Memory B cell (primary cell): ENCODE measurements at regions not wholly inside any gene's neighbourhood (a gene's known extent, or its start where the extent isn't known, plus 50 kb on each side); places are given as distances from the start of the nearest gene placed in this dataset.
"Not testable (repeated sequence)": the region's sequence is repeated elsewhere in the genome, so short reads cannot be mapped to it uniquely, and the experiment has no call there.

Source experiments
- ATAC-seq: fragments of 150-1000 bp; cut with Tn5 transposase; 2 replicates; pipeline ENCODE4 v1.10.0; 2021; ENCODE audit warnings: low read depth, mild to moderate bottlenecking, moderate library complexity
- DNase-seq, 2 donors: peaks; one replicate each; pipeline ENCODE4 v3.0.0; 2022; ENCODE audit warnings: low spot score in 2 of 2
- H3K27ac Mint-ChIP-seq: one replicate; pipeline ENCODE4 v1.8.0; 2022; ENCODE audit warnings: mild to moderate bottlenecking, moderate library complexity, mixed read lengths
- H3K27me3 Mint-ChIP-seq: one replicate; pipeline ENCODE4 v1.8.0; 2022; ENCODE audit warnings: mixed read lengths
- H3K36me3 Mint-ChIP-seq: one replicate; pipeline ENCODE4 v1.8.0; 2022; ENCODE audit warnings: mild to moderate bottlenecking, mixed read lengths
- H3K4me1 Mint-ChIP-seq: one replicate; pipeline ENCODE4 v1.8.0; 2022; ENCODE audit warnings: mixed read lengths
- H3K4me3 Mint-ChIP-seq: one replicate; pipeline ENCODE4 v1.8.0; 2022; ENCODE audit warnings: mild to moderate bottlenecking, moderate library complexity, mixed read lengths
- H3K9me3 Mint-ChIP-seq: one replicate; pipeline ENCODE4 v1.8.0; 2022; ENCODE audit warnings: mixed read lengths

GRCh38 chr3:176183181-176183580 is 1014.1 kb downstream of the TBL1XR1 start:
- DNase-seq, result no peak
- ATAC-seq, result no peak
- no peaks in the 10 kb centered on the region for H3K27me3 Mint-ChIP-seq
- H3K27ac Mint-ChIP-seq, result no peak overlapping the region
- peaks cover 2% of the 10 kb centered on the region for H3K9me3 Mint-ChIP-seq
- no peak overlapping the region for H3K4me3 Mint-ChIP-seq
- no peaks in the 10 kb centered on the region for H3K36me3 Mint-ChIP-seq
- H3K4me1 Mint-ChIP-seq, result no peaks in the 10 kb centered on the region

DNA sequence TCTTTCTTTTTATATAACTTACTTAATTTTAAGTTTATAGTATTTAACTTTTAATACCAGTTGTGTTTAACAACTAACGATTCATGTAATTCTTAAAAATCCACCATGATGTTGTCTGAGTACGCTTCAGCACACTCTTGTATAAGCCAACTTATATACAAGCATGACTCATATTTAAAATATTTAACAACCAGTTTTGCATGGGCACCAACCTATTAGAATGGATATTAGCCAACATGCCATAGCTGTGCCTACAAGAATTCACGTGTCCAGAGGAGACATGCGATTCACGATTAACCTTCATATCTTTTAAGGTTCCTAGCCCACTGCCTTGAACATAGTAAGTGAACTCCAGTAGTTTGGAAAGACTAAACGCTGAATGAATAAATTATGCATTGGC is 1023.2 kb downstream of the TBL1XR1 start:
- peaks cover 3% of the 10 kb centered on the region for H3K9me3 Mint-ChIP-seq
- H3K4me1 Mint-ChIP-seq, result no peaks in the 10 kb centered on the region
- H3K36me3 Mint-ChIP-seq, result no peaks in the 10 kb centered on the region
- no peak overlapping the region for H3K4me3 Mint-ChIP-seq
- ATAC-seq, result no peak
- DNase-seq, result no peak
- no peaks in the 10 kb centered on the region for H3K27me3 Mint-ChIP-seq
- no peak overlapping the region for H3K27ac Mint-ChIP-seq

DNA sequence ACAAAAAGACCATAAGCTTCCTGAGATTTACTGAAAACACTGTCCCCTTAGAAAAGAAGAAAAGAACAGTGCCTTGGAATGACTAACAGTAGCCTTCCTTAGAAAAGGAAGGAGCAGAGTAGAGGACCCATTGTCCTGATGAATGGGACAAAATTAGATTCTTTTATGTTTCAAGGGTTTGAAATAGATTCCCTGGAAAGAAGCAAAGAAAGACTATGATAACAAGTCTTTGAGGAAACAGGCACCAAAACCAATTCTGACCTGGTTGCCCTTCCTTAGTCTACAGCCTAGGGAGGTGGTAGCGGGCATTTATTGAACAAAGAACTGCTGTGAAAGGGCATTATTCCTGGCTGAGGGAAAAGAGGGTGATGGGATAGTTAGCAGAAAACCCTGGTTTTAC is 1024.8 kb downstream of the TBL1XR1 start:
- Mint-ChIP-seq H3K27ac (no peak overlapping the region), H3K27me3 (no peaks in the 10 kb centered on the region), H3K36me3 (no peaks in the 10 kb centered on the region), H3K9me3 (peaks cover 3% of the 10 kb centered on the region), H3K4me3 (no peak overlapping the region), H3K4me1 (no peaks in the 10 kb centered on the region)
- ATAC-seq, result no peak
- no peak for DNase-seq

DNA sequence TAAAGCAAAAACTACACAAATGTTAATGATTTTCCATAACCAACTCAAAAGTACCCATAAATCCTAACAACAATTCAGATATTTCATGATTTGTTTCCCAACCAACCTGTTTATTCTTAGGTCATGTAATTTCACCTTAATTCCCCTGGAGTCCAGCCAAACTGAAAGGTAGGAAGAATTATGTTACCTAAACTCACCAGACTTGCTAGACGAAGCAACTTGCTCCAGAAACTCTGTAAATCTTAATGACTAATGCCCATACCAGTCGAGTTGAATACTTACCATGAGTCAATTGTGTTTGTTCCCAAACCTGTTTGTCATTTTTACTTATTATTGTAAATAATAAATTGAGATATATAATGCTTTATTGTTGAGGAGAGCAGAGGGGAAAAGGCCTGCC is 1030.0 kb downstream of the TBL1XR1 start:
- Mint-ChIP-seq H3K4me3 (no peak overlapping the region), H3K9me3 (peaks cover 3% of the 10 kb centered on the region), H3K4me1 (no peaks in the 10 kb centered on the region), H3K27ac (no peak overlapping the region), H3K36me3 (no peaks in the 10 kb centered on the region), H3K27me3 (no peaks in the 10 kb centered on the region)
- DNase-seq, result no peak
- ATAC-seq, result no peak

DNA sequence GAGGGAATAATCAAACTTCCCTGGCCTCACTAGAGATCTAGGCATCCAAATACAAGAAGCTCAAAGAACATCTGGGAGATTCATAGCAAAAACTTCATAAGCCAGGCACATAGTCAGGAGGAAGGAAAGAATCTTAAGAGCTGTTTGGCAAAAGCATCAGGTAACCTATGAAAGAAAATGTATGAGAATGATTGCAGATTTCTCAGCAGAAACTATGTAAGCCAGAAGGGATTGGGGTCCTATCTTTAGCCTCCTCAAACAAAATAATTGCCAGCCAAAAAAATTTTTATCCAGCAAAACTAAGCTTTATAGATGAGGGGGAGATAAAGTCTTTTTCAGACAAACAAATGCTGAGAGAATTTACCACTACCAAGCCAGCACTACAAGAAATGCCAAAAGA is 1036.3 kb downstream of the TBL1XR1 start:
- ATAC-seq, result no peak
- Mint-ChIP-seq H3K4me1 (no peaks in the 10 kb centered on the region), H3K36me3 (no peaks in the 10 kb centered on the region), H3K4me3 (no peak overlapping the region), H3K27me3 (no peaks in the 10 kb centered on the region), H3K9me3 (no peaks in the 10 kb centered on the region), H3K27ac (no peak overlapping the region)
- no peak for DNase-seq

- Mint-ChIP-seq H3K4me1 (no peaks in the 10 kb centered on the region), H3K9me3 (no peaks in the 10 kb centered on the region), H3K27me3 (no peaks in the 10 kb centered on the region), H3K36me3 (no peaks in the 10 kb centered on the region), H3K4me3 (no peak overlapping the region), H3K27ac (no peak overlapping the region)
- no peak for DNase-seq
- no peak for ATAC-seq
Measured at GRCh38 chr3:176159796-176160195, 1037.5 kb downstream of the TBL1XR1 start.

DNA sequence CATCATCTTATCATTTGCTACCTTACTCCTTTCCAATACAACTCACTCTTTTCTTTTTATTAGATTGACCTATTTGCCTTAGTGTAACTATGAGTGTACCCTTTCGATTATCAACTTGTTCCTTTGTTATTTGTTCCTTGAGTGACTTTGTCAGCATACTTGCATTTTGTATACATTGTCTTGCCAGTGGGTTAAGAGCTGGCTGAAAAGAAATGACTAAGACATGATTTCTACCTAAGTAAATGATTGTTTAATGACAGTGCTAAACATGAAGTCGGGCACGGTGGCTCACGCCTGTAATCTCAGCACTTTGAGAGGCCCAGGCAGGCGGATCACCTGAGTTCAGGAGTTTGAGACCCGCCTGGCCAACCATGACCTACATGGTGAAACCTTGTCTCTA is 1042.3 kb downstream of the TBL1XR1 start:
- ATAC-seq (no peak), DNase-seq (no peak)
- Mint-ChIP-seq H3K27ac (no peak overlapping the region), H3K9me3 (no peaks in the 10 kb centered on the region), H3K4me3 (no peak overlapping the region), H3K36me3 (no peaks in the 10 kb centered on the region), H3K27me3 (no peaks in the 10 kb centered on the region), H3K4me1 (no peaks in the 10 kb centered on the region)

DNA sequence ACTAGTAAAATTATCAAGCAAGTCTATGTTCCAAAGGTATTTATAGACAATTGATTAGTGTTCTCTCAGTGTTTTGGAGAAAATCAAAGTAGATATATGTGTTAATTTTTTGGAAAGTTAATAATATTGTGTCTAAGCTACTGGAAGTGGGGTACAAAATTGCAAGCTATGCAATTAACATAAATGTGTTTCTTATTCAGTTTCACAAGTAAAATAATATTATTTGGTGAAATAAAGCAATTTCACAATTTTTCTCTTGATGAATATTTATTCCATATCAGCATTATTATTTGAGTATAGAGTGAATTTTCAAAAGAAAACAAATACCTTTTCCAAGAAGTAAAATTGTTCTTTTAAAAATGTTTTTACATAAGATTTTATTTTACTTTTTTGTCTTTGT is 1047.7 kb downstream of the TBL1XR1 start:
- H3K27me3 Mint-ChIP-seq, result no peaks in the 10 kb centered on the region
- H3K4me1 Mint-ChIP-seq, result no peaks in the 10 kb centered on the region
- no peaks in the 10 kb centered on the region for H3K36me3 Mint-ChIP-seq
- DNase-seq (no peak), ATAC-seq (no peak)
- H3K27ac Mint-ChIP-seq, result no peak overlapping the region
- H3K4me3 Mint-ChIP-seq, result no peak overlapping the region
- peaks cover 1% of the 10 kb centered on the region for H3K9me3 Mint-ChIP-seq

- ATAC-seq (no peak), DNase-seq (no peak)
- Mint-ChIP-seq H3K9me3 (peaks cover 1% of the 10 kb centered on the region), H3K4me3 (no peak overlapping the region), H3K4me1 (no peaks in the 10 kb centered on the region), H3K27ac (no peak overlapping the region), H3K36me3 (no peaks in the 10 kb centered on the region), H3K27me3 (no peaks in the 10 kb centered on the region)
Measured at GRCh38 chr3:176147251-176147650, 1050.0 kb downstream of the TBL1XR1 start.

- Mint-ChIP-seq H3K36me3 (no peaks in the 10 kb centered on the region), H3K9me3 (peaks cover 5% of the 10 kb centered on the region), H3K27me3 (no peaks in the 10 kb centered on the region), H3K4me3 (no peak overlapping the region), H3K4me1 (no peaks in the 10 kb centered on the region), H3K27ac (no peak overlapping the region)
- no peak for ATAC-seq
- no peak for DNase-seq
Measured at GRCh38 chr3:176141837-176142236, 1055.4 kb downstream of the TBL1XR1 start.

GRCh38 chr3:176120507-176120906 is 1076.8 kb downstream of the TBL1XR1 start:
- ATAC-seq (no peak), DNase-seq (no peak)
- Mint-ChIP-seq H3K36me3 (no peaks in the 10 kb centered on the region), H3K27me3 (no peaks in the 10 kb centered on the region), H3K9me3 (peaks cover 5% of the 10 kb centered on the region), H3K4me1 (no peaks in the 10 kb centered on the region), H3K27ac (no peak overlapping the region), H3K4me3 (no peak overlapping the region)

DNA sequence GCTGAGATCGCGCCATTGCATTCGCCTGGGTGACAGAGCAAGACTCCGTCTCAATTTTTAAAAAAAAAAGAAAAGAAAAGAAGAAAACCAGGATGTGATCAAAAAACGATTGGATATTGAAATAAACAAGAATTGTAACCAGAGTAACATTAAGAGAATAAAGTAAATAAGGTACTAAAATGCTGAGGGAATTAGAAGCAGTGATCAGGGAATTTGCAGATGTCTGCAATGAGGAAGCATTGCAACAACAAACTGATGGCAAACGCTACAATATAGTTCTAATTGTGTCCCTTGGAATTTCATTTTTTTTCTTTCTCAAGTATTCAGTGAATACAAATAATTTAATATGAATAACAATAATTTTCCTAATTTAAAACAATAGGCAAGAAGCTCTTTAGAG is 1077.5 kb downstream of the TBL1XR1 start:
- DNase-seq, result no peak
- H3K4me1 Mint-ChIP-seq, result no peaks in the 10 kb centered on the region
- H3K9me3 Mint-ChIP-seq, result peaks cover 5% of the 10 kb centered on the region
- H3K36me3 Mint-ChIP-seq, result no peaks in the 10 kb centered on the region
- H3K27me3 Mint-ChIP-seq, result no peaks in the 10 kb centered on the region
- ATAC-seq, result no peak
- no peak overlapping the region for H3K27ac Mint-ChIP-seq
- H3K4me3 Mint-ChIP-seq, result no peak overlapping the region

DNA sequence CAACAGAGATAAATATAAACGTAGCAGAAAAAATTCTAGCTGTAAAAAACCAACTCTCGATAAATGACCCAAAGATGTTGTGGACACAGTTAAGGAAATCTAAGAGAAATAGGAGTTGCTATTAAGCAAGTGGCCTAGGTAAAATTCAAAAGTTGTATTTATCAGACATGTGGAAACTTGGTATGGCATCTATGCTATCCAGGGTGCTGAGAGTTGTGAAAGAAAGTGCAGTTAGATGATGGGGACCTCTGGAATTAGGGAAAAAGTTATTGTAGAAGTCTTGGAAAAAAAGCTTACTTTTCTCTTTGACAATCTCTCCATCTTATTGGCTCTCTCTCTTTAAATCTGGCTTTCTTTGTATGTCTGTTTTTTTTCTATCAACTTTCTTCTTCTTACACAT is 1090.9 kb downstream of the TBL1XR1 start:
- Mint-ChIP-seq H3K4me3 (no peak overlapping the region), H3K36me3 (no peaks in the 10 kb centered on the region), H3K9me3 (peaks cover 6% of the 10 kb centered on the region), H3K27me3 (no peaks in the 10 kb centered on the region), H3K4me1 (no peaks in the 10 kb centered on the region), H3K27ac (no peak overlapping the region)
- no peak for DNase-seq
- no peak for ATAC-seq

- H3K4me3 Mint-ChIP-seq, result no peak overlapping the region
- H3K36me3 Mint-ChIP-seq, result no peaks in the 10 kb centered on the region
- no peak for DNase-seq
- no peak for ATAC-seq
- H3K27ac Mint-ChIP-seq, result no peak overlapping the region
- H3K9me3 Mint-ChIP-seq, result peaks cover 5% of the 10 kb centered on the region
- H3K4me1 Mint-ChIP-seq, result no peaks in the 10 kb centered on the region
- no peaks in the 10 kb centered on the region for H3K27me3 Mint-ChIP-seq
Measured at GRCh38 chr3:176097027-176097426, 1100.3 kb downstream of the TBL1XR1 start.

- H3K4me1 Mint-ChIP-seq, ATAC-seq, H3K9me3 Mint-ChIP-seq, H3K27me3 Mint-ChIP-seq, DNase-seq, H3K36me3 Mint-ChIP-seq, H3K27ac Mint-ChIP-seq, H3K4me3 Mint-ChIP-seq: not testable (repeated sequence)
Measured at GRCh38 chr3:176093892-176094291, 1103.4 kb downstream of the TBL1XR1 start.

GRCh38 chr3:176090727-176091126 is 1106.6 kb downstream of the TBL1XR1 start:
- no peaks in the 10 kb centered on the region for H3K36me3 Mint-ChIP-seq
- no peaks in the 10 kb centered on the region for H3K4me1 Mint-ChIP-seq
- ATAC-seq (no peak), DNase-seq (no peak)
- peaks cover 8% of the 10 kb centered on the region for H3K9me3 Mint-ChIP-seq
- no peak overlapping the region for H3K27ac Mint-ChIP-seq
- H3K27me3 Mint-ChIP-seq, result no peaks in the 10 kb centered on the region
- H3K4me3 Mint-ChIP-seq, result no peak overlapping the region
